ENCODE measurements at regions not wholly inside any gene's neighbourhood (a gene's known extent, or its start where the extent isn't known, plus 50 kb on each side); places are given as distances from the start of the nearest gene placed in this dataset.

- TF ChIP-seq EP300 (IDR thresholded peaks at IDR 0.05), result no peak
- TF ChIP-seq, protein P1, sequence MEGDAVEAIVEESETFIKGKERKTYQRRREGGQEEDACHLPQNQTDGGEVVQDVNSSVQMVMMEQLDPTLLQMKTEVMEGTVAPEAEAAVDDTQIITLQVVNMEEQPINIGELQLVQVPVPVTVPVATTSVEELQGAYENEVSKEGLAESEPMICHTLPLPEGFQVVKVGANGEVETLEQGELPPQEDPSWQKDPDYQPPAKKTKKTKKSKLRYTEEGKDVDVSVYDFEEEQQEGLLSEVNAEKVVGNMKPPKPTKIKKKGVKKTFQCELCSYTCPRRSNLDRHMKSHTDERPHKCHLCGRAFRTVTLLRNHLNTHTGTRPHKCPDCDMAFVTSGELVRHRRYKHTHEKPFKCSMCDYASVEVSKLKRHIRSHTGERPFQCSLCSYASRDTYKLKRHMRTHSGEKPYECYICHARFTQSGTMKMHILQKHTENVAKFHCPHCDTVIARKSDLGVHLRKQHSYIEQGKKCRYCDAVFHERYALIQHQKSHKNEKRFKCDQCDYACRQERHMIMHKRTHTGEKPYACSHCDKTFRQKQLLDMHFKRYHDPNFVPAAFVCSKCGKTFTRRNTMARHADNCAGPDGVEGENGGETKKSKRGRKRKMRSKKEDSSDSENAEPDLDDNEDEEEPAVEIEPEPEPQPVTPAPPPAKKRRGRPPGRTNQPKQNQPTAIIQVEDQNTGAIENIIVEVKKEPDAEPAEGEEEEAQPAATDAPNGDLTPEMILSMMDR (IDR thresholded peaks at IDR 0.05), result no peak
These were observed 154.2 kb downstream of the KCNJ12 start for GRCh38 chr17:21530311-21530710.

Measured in ovary (tissue), 3 donors.